Coronary artery (tissue), 2 donors: ENCODE measurements at regions not wholly inside any gene's neighbourhood (a gene's known extent, or its start where the extent isn't known, plus 50 kb on each side); places are given as distances from the start of the nearest gene placed in this dataset.

Experiments
- DNase-seq: peaks from one replicate; pipeline ENCODE4 v3.0.0-alpha.2; 2017; ENCODE audit warnings: low spot score
- H3K27ac ChIP-seq, 2 donors: fragments of 200-600 bp; sonication (generic); one replicate each; pipeline ENCODE4 v1.5.1; 2016 to 2019
- H3K4me3 ChIP-seq: fragments of 200-600 bp; sonication (generic); 2 replicates; pipeline ENCODE4 v1.5.1; 2016; ENCODE audit warnings: mild to moderate bottlenecking, moderate library complexity
- CTCF ChIP-seq: fragments of 200-600 bp; sonication (generic); IDR thresholded peaks from one replicate; pipeline ENCODE4 v1.5.1; 2019; ENCODE audit warnings: antibody characterized with exemption

DNA sequence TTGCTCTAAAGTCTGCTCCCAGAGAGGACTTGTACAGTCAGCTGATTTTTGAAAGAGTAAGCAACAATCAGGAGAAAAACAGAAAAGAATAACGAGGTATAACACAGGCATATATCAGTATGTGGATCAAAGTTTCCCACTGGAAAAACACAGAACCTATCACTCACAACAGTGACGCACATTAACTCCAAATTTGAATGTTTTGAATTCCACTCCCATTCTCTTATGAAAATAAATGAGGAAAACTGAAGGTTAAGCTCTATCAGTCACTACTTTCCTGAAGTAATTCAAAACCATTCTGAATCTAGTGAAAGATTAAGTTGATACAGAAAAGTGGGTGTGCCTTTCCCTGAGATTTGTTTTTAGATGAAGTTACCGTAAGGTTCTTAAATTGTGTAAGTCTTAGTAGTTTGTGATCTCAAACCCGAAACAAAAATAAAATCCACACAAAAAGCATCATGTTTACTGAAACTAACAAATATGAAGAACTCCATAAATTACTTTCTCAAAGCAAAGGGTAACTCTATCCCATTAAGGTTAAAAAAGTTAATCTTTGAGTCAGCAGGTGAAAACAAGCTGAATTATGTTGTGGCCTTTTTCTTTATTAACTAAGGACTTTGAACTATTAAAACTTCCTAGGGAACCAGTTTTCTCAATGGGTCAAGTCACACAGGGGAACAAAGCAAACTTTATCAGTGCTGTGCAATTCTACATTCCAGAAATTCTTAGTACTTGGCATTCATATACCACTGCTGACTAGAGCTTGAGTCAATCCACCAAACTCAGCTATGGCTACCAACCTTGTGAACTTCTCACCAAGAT, 115.7 kb downstream of the OGFRL1 start:
- Histone ChIP-seq H3K4me3 (peak overlapping the region; percentile 10), H3K27ac (peak overlapping the region; percentile 36 to 49)
- DNase-seq = no peak
- TF ChIP-seq CTCF = no peak

GRCh38 chr6:71404967-71405278, 116.3 kb downstream of the OGFRL1 start:
- TF ChIP-seq CTCF = no peak
- no peak overlapping the region for H3K4me3 ChIP-seq
- H3K27ac ChIP-seq = peak overlapping the region; percentile 36 to 49
- DNase-seq = no peak

- DNase-seq = no peak
- Histone ChIP-seq H3K4me3 (no peak overlapping the region), H3K27ac (peak overlapping the region in 1 of 2 donors; percentile 36)
- TF ChIP-seq CTCF = no peak
Measured at GRCh38 chr6:71405416-71405815, 116.8 kb downstream of the OGFRL1 start.

DNA sequence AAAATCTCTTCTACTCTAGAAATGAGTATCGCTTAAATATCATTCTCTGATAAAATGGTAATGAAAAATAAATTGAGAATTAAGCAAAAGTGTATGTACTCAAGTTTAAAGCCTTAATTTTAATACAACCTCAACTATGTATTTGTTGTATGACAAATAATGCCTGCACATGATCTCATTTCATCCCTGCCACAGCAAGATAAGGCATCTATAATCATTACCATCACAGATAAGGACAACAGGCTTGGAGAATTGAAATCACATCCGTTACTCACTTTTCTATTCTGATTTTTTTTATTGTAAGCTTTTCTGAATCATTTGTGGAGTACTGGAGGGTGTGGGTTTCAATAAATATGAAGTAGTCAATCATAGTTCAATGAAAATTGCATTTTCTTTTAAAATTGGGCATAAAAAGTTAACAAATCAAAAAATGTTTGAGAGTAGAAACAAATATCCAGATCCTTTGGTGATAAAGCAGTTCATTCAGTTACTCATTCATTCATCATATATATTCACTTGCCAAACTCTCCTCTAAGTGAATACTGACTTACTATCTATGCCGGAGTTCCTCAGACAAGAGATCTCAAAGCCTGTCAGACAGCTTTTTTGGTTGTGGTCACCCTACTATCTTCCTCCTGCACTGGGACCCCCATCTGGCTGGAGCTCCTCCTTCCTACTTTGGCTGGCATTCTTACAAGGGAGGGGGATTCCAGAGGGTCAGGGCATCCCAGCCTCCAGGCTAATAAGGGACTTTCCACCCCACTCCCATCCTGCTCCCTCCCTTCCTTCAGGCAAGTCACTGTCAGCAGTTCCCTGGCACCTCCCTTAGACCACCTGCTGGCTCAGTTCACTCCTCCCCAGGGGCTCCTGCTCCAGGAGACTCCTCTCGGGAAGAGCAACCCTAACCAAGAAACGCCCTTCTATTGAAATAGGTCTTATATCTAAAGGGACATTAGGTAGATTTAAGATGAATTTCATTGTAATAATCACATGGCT, 118.6 kb downstream of the OGFRL1 start:
- Histone ChIP-seq H3K27ac (no peak overlapping the region), H3K4me3 (no peak overlapping the region)
- no peak for TF ChIP-seq CTCF

DNA sequence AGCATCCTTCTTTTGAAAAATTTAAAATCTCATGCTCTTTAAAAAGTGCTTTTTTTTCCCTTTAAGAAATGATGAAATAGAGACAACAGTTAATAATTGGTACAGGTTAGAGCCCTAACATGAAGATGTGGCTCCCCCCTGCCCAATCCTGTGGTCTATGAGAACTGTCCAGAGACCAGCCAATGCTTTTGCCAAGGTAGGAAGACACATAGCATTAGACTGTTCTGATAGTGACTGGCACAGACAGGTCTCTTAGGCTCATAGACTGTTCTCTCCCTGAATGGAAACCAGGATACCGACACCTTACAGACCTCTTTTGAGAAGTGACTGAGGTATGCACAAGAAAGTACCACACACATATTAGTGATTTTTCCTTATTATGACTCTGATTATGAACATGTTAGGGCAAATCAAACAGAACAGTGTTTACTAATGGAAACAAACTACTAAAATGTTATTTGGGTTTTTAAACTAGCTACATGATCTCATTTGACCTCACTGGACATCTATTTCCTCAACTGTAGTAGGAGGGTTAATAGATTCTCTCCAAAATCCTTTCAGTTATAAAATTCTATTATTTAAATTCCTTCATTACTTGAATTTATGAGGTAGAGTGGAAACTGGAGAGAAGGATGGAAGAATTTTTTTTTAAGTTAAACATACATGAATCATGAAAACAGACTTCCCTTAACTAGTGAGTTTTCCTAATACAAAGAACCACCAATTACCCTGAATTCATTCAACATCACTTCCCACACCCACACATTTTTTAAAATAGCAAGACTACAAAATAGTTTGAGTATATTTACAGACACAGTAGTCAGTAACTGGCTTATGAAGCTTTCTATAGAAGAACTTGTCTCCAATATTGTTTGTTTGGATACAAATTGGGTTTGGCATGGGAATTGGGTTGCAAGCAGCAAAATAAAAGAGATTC, 120.4 kb downstream of the OGFRL1 start:
- Histone ChIP-seq H3K27ac (no peak overlapping the region), H3K4me3 (no peak overlapping the region)
- no peak for TF ChIP-seq CTCF
- no peak for DNase-seq

More for the DNA sequence above, 118.6 kb downstream of the OGFRL1 start:
- DNase-seq = no peak

DNA sequence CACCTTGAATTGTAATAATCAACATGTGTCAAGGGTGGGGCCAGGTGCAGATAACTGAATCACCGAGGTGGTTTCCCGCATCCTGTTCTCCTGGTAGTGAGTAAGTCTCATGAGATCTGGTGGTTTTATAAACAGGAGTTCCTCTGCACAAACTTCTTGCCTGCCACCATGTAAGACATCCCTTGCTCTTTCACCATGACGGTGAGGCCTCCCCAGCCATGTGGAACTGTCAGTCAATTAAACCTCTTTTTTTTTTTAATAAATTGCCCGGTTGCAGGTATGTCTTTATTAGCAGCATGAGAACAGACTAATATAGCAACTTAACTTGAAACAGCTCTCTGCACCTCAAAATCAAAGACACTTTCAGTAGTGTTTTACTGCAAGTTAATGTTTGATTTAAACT, 121.6 kb downstream of the OGFRL1 start:
- TF ChIP-seq CTCF = no peak
- DNase-seq = no peak
- no peak overlapping the region for H3K27ac ChIP-seq
- H3K4me3 ChIP-seq = no peak overlapping the region
